PC-9 (cell line): ENCODE measurements at regions not wholly inside any gene's neighbourhood (a gene's known extent, or its start where the extent isn't known, plus 50 kb on each side); places are given as distances from the start of the nearest gene placed in this dataset.

Experiments used
- EZH2 ChIP-seq: fragments of 200-600 bp; sonication (generic); IDR thresholded peaks from 2 replicates; pipeline ENCODE4 v1.8.0; 2017; ENCODE audit warnings: antibody characterized with exemption, low read depth
- TF ChIP-seq, protein P1 (sequence below): fragments of 200-600 bp; sonication (generic); conservative IDR thresholded peaks from 2 replicates; pipeline ENCODE4 v1.6.1; 2017; ENCODE audit warnings: mixed run types, antibody characterized with exemption, mild to moderate bottlenecking, moderate library complexity

DNA sequence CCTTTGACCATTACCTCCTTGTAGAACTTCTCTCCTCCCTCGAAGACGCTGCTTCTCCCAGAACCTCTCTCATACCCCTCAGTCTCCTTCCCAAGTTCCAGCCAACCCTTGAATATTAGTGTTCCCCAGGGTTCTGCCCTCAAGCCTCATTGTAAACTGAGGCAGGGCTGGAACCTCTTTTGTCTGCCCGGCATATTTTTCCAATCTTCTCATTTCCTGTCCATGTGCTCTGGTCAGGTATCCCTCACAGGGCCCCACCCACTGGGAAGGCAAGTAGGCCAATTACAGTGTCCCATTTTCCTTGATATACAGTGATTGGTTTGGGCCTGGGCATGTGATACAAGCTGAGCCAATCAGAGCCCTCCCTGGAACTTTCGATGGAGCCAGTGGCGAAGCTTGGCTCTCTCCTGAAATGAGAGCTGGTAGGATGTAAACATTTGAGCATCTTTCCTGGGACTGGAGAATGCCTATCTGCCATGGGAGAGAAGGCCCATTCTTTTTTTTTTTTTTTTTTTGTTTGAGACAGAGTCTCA is 57.1 kb upstream of the ID3 start:
- TF ChIP-seq, protein P1, sequence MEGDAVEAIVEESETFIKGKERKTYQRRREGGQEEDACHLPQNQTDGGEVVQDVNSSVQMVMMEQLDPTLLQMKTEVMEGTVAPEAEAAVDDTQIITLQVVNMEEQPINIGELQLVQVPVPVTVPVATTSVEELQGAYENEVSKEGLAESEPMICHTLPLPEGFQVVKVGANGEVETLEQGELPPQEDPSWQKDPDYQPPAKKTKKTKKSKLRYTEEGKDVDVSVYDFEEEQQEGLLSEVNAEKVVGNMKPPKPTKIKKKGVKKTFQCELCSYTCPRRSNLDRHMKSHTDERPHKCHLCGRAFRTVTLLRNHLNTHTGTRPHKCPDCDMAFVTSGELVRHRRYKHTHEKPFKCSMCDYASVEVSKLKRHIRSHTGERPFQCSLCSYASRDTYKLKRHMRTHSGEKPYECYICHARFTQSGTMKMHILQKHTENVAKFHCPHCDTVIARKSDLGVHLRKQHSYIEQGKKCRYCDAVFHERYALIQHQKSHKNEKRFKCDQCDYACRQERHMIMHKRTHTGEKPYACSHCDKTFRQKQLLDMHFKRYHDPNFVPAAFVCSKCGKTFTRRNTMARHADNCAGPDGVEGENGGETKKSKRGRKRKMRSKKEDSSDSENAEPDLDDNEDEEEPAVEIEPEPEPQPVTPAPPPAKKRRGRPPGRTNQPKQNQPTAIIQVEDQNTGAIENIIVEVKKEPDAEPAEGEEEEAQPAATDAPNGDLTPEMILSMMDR = no peak
- no peak for TF ChIP-seq EZH2
